Kidney (tissue), 13 donors: ENCODE measurements at regions not wholly inside any gene's neighbourhood (a gene's known extent, or its start where the extent isn't known, plus 50 kb on each side); places are given as distances from the start of the nearest gene placed in this dataset.

Experiments used
- DNase-seq, 5 donors: peaks; one replicate each; pipeline ENCODE4 v3.0.0-alpha.2; 2013 to 2020
- FAIRE-seq: peaks from 2 replicates; lab custom pipeline; 2012; peaks lifted over from hg19 to GRCh38; lab: Jason Lieb, UNC
- H3K27ac ChIP-seq, 2 donors: one replicate each; pipeline ENCODE4 v1.7.0; 2013; ENCODE audit warnings: low read depth in 2 of 2, low read length in 2 of 2, inconsistent platforms in 1 of 2
- H3K27me3 ChIP-seq: one replicate; pipeline ENCODE4 v1.7.1; 2013; ENCODE audit warnings: low read length, inconsistent platforms; ENCODE audit not compliant: control insufficient read depth, insufficient read depth
- H3K36me3 ChIP-seq, 3 donors: one replicate each; pipeline versions ENCODE4 v1.7.0 to v1.7.1; 2013; ENCODE audit warnings: low read length in 3 of 3, control low read depth in 1 of 3, inconsistent platforms in 1 of 3; ENCODE audit not compliant: insufficient read depth in 3 of 3, control insufficient read depth in 2 of 3
- H3K4me1 ChIP-seq, 3 donors: one replicate each; pipeline versions ENCODE4 v1.7.0 to v1.7.1; 2013; ENCODE audit warnings: low read length in 3 of 3, inconsistent platforms in 1 of 3, low read depth in 1 of 3; ENCODE audit not compliant: control insufficient read depth in 2 of 3, insufficient read depth in 2 of 3
- H3K4me3 ChIP-seq, 3 donors: one replicate each; pipeline versions ENCODE4 v1.7.0 to v1.8.1; 2013; ENCODE audit warnings: low read length in 3 of 3, control low read depth in 1 of 3, inconsistent platforms in 1 of 3
- H3K9ac ChIP-seq, 3 donors: one replicate each; pipeline versions ENCODE4 v1.7.0 to v1.7.1; 2013; ENCODE audit warnings: low read length in 3 of 3, control low read depth in 1 of 3, inconsistent platforms in 1 of 3
- H3K9me3 ChIP-seq, 3 donors: one replicate each; pipeline versions ENCODE4 v1.7.0 to v1.7.1; 2013; ENCODE audit warnings: low read length in 3 of 3, control low read depth in 1 of 3, inconsistent platforms in 1 of 3; ENCODE audit not compliant: control insufficient read depth in 2 of 3, insufficient read depth in 1 of 3
- intact Hi-C: fragments of 100-400 bp; cut with DNase I; formaldehyde crosslinking; loops from one replicate; pipeline ENCODE4 v1.11.1; 2022
- TF ChIP-seq, protein P1 (sequence below): IDR thresholded peaks from 3 replicates; pipeline ENCODE4 v1.5.1; 2012; ENCODE audit warnings: mild to moderate bottlenecking, moderate library complexity, borderline replicate concordance; ENCODE audit not compliant: insufficient read depth; ENCODE audit errors: extremely low read depth
- donor health status: control.
- donor health status: control.
- donor health status: control.
- donor health status: control.
- donor health status: control.
- donor health status: DM: yes; HTN: yes; CAD: no.
- donor health status: Normal renal cell carcinoma (clear cell type).

DNA sequence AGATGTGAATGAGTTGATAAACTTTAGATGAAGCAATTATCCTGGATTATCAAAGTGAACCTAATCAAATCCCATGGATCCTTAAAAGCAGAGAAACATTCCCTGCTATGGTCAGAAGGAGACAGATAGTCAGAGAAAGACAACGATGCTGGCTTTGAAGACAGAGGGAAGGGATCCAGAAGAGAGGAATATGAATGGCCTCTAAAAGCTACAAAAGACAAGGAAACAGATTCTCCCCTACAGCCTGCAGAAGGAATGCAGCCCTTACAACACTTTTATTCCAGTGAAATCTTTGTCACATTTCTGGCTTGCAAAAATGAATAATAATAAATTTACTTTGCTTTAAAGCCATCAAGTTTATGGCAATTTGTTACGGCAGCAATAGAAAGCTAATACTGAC, 1164.2 kb downstream of the PCDH17 start:
- TF ChIP-seq, protein P1, sequence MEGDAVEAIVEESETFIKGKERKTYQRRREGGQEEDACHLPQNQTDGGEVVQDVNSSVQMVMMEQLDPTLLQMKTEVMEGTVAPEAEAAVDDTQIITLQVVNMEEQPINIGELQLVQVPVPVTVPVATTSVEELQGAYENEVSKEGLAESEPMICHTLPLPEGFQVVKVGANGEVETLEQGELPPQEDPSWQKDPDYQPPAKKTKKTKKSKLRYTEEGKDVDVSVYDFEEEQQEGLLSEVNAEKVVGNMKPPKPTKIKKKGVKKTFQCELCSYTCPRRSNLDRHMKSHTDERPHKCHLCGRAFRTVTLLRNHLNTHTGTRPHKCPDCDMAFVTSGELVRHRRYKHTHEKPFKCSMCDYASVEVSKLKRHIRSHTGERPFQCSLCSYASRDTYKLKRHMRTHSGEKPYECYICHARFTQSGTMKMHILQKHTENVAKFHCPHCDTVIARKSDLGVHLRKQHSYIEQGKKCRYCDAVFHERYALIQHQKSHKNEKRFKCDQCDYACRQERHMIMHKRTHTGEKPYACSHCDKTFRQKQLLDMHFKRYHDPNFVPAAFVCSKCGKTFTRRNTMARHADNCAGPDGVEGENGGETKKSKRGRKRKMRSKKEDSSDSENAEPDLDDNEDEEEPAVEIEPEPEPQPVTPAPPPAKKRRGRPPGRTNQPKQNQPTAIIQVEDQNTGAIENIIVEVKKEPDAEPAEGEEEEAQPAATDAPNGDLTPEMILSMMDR, result no peak
- Histone ChIP-seq H3K4me1 (no peaks in the 10 kb centered on the region), H3K27ac (no peak overlapping the region), H3K36me3 (no peaks in the 10 kb centered on the region), H3K9me3 (no peaks in the 10 kb centered on the region), H3K9ac (no peak overlapping the region), H3K4me3 (no peak overlapping the region), H3K27me3 (no peaks in the 10 kb centered on the region)
- no peak for DNase-seq
- intact Hi-C loops, result no loop called here
- no peak for FAIRE-seq

DNA sequence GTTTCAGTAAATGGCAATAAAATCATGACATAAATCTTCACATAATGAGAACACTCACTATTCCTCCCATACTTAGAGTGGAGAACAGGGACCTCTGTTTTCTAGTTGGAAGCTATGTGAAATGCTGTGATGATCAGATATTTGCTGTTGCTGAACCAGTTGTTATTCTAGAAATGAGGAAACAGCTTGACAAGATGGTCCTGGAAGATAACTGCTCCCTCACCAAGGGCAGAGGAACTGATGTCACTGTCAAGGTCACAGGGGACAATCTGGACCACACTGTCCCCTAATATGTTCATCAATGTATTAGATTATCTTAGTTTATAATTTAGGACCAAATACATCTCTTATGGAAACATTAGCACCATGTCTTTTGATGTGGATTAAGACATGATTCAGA, 1173.3 kb downstream of the PCDH17 start:
- Histone ChIP-seq H3K4me3 (no peak overlapping the region), H3K9ac (no peak overlapping the region), H3K4me1 (no peaks in the 10 kb centered on the region), H3K27me3 (no peaks in the 10 kb centered on the region), H3K9me3 (no peaks in the 10 kb centered on the region), H3K27ac (no peak overlapping the region), H3K36me3 (no peaks in the 10 kb centered on the region)
- TF ChIP-seq, protein P1, result no peak
- FAIRE-seq (no peak), DNase-seq (peak in 1 of 5 donors; percentile 14)
- intact Hi-C loops, result no loop called here

DNA sequence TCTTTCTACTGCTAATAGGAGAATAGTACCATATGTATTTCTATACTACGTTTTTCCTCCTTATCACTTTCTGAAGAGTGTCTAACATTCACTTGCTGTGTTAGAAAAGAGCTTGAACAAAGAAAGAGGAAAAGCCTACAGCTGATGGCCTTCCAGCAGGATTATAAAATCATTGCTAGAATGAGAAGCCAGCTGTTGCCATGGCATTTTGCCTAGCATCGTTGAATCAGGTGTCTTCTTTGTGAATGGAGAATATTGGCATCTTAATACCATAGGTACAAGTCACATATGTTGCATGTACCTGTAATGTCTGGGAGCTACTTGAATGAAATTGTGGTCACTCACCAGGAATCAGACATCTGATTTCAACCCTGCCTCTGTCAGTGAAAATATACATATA, 1174.9 kb downstream of the PCDH17 start:
- Histone ChIP-seq H3K4me3 (no peak overlapping the region), H3K36me3 (no peaks in the 10 kb centered on the region), H3K9me3 (no peaks in the 10 kb centered on the region), H3K27me3 (no peaks in the 10 kb centered on the region), H3K9ac (no peak overlapping the region), H3K27ac (no peak overlapping the region), H3K4me1 (no peaks in the 10 kb centered on the region)
- FAIRE-seq, result no peak
- no peak for DNase-seq
- TF ChIP-seq, protein P1, result no peak
- intact Hi-C loops, result no loop called here

DNA sequence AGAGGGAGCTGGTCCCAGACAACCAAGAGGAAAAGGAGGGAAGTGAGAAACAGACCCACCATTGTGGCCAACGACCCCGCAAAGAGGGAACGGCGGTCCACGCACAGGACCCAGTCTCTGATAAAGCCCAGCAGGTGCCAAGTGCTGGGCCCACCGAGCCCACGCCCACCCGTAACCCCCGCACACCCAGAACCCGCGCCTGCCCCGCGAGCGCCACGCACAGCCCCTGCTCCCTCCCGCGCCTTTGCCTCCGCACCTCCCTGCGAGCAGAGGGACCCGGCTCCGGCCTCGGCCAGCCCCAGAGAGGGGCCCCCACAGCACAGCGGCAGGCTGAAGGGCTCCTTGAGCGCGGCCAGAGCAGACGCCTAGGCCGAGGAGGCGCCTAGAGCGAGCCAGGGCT, 1192.2 kb downstream of the PCDH17 start:
- DNase-seq, result peak in 1 of 5 donors; percentile 54
- Histone ChIP-seq H3K9me3 (no peaks in the 10 kb centered on the region), H3K36me3 (no peaks in the 10 kb centered on the region), H3K4me3 (no peak overlapping the region), H3K27me3 (no peaks in the 10 kb centered on the region), H3K9ac (no peak overlapping the region), H3K4me1 (no peaks in the 10 kb centered on the region), H3K27ac (no peak overlapping the region)
- TF ChIP-seq, protein P1, result no peak
- intact Hi-C loops, result no loop called here
- no peak for FAIRE-seq
